DOHH2 (cell line): ENCODE measurements at regions not wholly inside any gene's neighbourhood (a gene's known extent, or its start where the extent isn't known, plus 50 kb on each side); places are given as distances from the start of the nearest gene placed in this dataset.

Experiments
- H3F3A ChIP-seq: fragments of 200-600 bp; sonication (generic), shearing (Covaris generic); 2 replicates; pipeline ENCODE4 v1.6.0; 2016; ENCODE audit warnings: antibody characterized with exemption, mild to moderate bottlenecking; ENCODE audit not compliant: control insufficient read depth, insufficient read depth
- H3K27ac ChIP-seq: fragments of 200-600 bp; sonication (generic); 2 replicates; pipeline ENCODE4 v1.5.1; 2014; ENCODE audit warnings: low read depth, mild to moderate bottlenecking, low read length, moderate library complexity
- H3K27me3 ChIP-seq: fragments of 200-600 bp; sonication (generic); 2 replicates; pipeline ENCODE4 v1.6.1; 2014; ENCODE audit warnings: mild to moderate bottlenecking, low read length, mixed read lengths; ENCODE audit not compliant: control insufficient read depth
- H3K36me3 ChIP-seq: fragments of 200-600 bp; sonication (generic); 2 replicates; pipeline ENCODE4 v1.6.1; 2014; ENCODE audit warnings: mild to moderate bottlenecking, low read length, moderate library complexity, mixed read lengths; ENCODE audit not compliant: control insufficient read depth
- H3K4me1 ChIP-seq: fragments of 200-600 bp; sonication (generic); 2 replicates; pipeline ENCODE4 v1.6.1; 2014; ENCODE audit warnings: mild to moderate bottlenecking, low read length, mixed read lengths; ENCODE audit not compliant: control insufficient read depth
- H3K4me2 ChIP-seq: fragments of 200-600 bp; sonication (generic); 2 replicates; pipeline ENCODE4 v1.6.0; 2014; ENCODE audit warnings: mild to moderate bottlenecking, low read length, moderate library complexity
- H3K4me3 ChIP-seq: fragments of 200-600 bp; sonication (generic); 2 replicates; pipeline ENCODE4 v1.5.1; 2014; ENCODE audit warnings: mild to moderate bottlenecking, low read length, mixed read lengths
- H3K79me2 ChIP-seq: fragments of 200-600 bp; sonication (generic); 2 replicates; pipeline ENCODE4 v1.6.1; 2014; ENCODE audit warnings: mild to moderate bottlenecking, low read length, mixed read lengths; ENCODE audit not compliant: control insufficient read depth
- H3K9me2 ChIP-seq: fragments of 200-600 bp; sonication (generic); replicated peaks from 2 replicates; pipeline ENCODE4 v1.6.1; 2014; ENCODE audit warnings: mild to moderate bottlenecking, low read length, mixed read lengths; ENCODE audit not compliant: control insufficient read depth
- H3K9me3 ChIP-seq: fragments of 200-600 bp; sonication (generic); 2 replicates; pipeline ENCODE4 v1.6.1; 2014; ENCODE audit warnings: antibody characterized with exemption, low read length, mixed read lengths; ENCODE audit not compliant: control insufficient read depth, insufficient read depth
- H4K20me1 ChIP-seq: fragments of 200-600 bp; sonication (generic); 2 replicates; pipeline ENCODE4 v1.6.0; 2014; ENCODE audit warnings: low read depth, mild to moderate bottlenecking, antibody characterized with exemption, low read length, moderate library complexity; ENCODE audit not compliant: control insufficient read depth, insufficient read depth
- CTCF ChIP-seq: fragments of 200-600 bp; sonication (generic); IDR thresholded peaks from one replicate; pipeline ENCODE4 v1.5.1; 2014; ENCODE audit warnings: antibody characterized with exemption, mild to moderate bottlenecking, low read depth, low read length; ENCODE audit not compliant: poor library complexity, severe bottlenecking
- EZH2phosphoT487 ChIP-seq: fragments of 200-600 bp; sonication (generic); IDR thresholded peaks from 2 replicates; pipeline ENCODE4 v1.6.1; 2017; ENCODE audit warnings: borderline replicate concordance, mild to moderate bottlenecking, antibody characterized with exemption, low read length, moderate library complexity, mixed read lengths

DNA sequence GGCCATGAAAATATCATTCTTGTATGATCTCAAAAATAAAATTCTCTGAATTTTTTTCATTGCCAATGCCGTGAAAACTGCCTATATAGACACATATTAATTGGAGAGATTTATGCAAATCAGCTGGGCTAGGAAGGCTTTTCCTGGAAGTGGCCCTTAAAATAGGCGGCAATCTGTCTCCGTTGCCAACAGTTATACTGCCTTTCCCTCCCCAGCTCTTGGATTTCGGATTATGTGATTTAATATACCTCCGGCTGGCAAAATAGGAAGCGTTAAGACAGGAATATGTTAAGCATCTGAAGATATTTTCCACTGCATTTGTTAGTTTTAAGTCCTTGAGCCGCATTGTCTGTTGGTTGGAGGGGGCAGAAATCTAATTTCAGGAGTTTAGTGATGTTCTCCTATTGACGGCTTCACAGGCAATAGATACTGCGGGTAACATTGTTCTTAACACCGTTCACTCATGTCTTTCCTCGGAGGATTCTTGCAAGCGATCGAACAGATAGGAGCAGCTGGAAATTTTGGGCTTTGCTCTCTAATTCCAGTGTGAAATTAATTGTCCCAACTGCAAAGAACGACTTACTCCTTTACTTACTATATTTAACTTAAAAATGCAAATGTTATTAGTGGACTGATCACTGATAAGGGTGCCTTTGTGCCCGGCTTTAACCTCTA lies 113.3 kb downstream of the LINC00237 start:
- H3K4me3 ChIP-seq = no peak overlapping the region
- no peaks in the 10 kb centered on the region for H3K36me3 ChIP-seq
- H3K9me2 ChIP-seq = no peaks in the 10 kb centered on the region
- no peaks in the 10 kb centered on the region for H4K20me1 ChIP-seq
- no peak overlapping the region for H3K4me2 ChIP-seq
- no peaks in the 10 kb centered on the region for H3F3A ChIP-seq
- H3K27ac ChIP-seq = no peak overlapping the region
- no peak for TF ChIP-seq EZH2phosphoT487
- no peak for TF ChIP-seq CTCF
- no peaks in the 10 kb centered on the region for H3K9me3 ChIP-seq
- no peaks in the 10 kb centered on the region for H3K4me1 ChIP-seq
- no peaks in the 10 kb centered on the region for H3K27me3 ChIP-seq
- H3K79me2 ChIP-seq = no peaks in the 10 kb centered on the region

DNA sequence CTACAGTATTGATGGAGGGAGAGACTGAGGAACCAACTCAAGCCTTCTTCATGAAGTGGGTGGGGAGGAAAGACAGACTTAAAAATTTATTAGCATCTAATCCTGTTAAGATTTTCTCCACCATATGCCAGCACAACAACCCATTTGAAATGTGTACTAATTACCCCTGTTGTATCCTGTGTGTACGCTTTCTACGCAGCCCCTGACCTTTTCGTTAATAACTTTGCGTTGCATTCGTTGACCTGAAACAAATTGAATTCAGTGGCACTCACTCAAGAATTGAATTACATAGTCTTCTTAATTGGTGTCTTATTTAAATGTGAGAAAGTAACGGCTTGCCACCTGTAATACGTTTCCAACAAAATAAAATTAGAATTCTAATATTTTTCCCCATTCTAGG lies 113.9 kb downstream of the LINC00237 start:
- Histone ChIP-seq H3K4me2 (no peak overlapping the region), H3K9me3 (no peaks in the 10 kb centered on the region), H3K4me3 (no peak overlapping the region), H3K4me1 (no peaks in the 10 kb centered on the region), H3F3A (no peaks in the 10 kb centered on the region), H3K9me2 (no peaks in the 10 kb centered on the region), H3K27me3 (no peaks in the 10 kb centered on the region), H3K27ac (no peak overlapping the region), H3K79me2 (no peaks in the 10 kb centered on the region), H3K36me3 (no peaks in the 10 kb centered on the region), H4K20me1 (no peaks in the 10 kb centered on the region)
- TF ChIP-seq CTCF (no peak), EZH2phosphoT487 (no peak)

DNA sequence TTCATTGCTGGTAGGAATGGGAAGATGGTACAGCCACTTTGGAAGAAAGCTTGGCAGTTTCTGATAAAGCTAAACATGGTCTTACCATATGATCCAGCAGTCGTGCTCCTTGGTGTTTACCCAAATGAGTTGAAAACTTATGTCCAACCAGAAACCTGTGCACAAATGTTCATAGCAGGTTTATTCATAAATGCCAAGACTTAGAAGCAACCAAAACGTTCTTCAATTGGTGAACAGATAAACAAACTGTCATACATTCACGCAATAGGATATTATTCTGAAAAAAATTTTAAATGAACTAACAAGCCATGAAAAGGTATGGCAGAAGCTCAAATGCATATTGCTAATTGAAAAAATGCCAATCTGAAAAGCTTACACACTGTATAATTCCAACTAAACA lies 117.1 kb downstream of the LINC00237 start:
- Histone ChIP-seq H3K4me2 (no peak overlapping the region), H3K9me2 (no peaks in the 10 kb centered on the region), H3K4me1 (no peaks in the 10 kb centered on the region), H4K20me1 (no peaks in the 10 kb centered on the region), H3F3A (no peaks in the 10 kb centered on the region), H3K27ac (no peak overlapping the region), H3K79me2 (no peaks in the 10 kb centered on the region), H3K4me3 (no peak overlapping the region), H3K36me3 (no peaks in the 10 kb centered on the region), H3K9me3 (no peaks in the 10 kb centered on the region), H3K27me3 (no peaks in the 10 kb centered on the region)
- no peak for TF ChIP-seq CTCF
- no peak for TF ChIP-seq EZH2phosphoT487
